ENCODE measurements at regions not wholly inside any gene's neighbourhood (a gene's known extent, or its start where the extent isn't known, plus 50 kb on each side); places are given as distances from the start of the nearest gene placed in this dataset.

- TF ChIP-seq CTCF (IDR thresholded peaks at IDR 0.05) (no peak), POLR2A (IDR thresholded peaks at IDR 0.05) (no peak), EP300 (IDR thresholded peaks at IDR 0.05) (no peak)
Measured at GRCh38 chr1:56434740-56435139, 144.6 kb downstream of the PLPP3 start.

All from tibial nerve (tissue), 4 donors.